Stomach (tissue), 8 donors: ENCODE measurements at regions not wholly inside any gene's neighbourhood (a gene's known extent, or its start where the extent isn't known, plus 50 kb on each side); places are given as distances from the start of the nearest gene placed in this dataset.
A peak's percentile ranks its signal among the peaks of the same experiment; 100 is the strongest.

Experiments used
- DNase-seq, 2 donors: peaks; one replicate each; pipeline versions ENCODE4 v3.0.0 to v3.0.0-alpha.2; 2013 to 2019
- H3K27ac ChIP-seq, 5 donors: fragments of 200-600 bp in 4 of 5; sonication (generic) in 4 of 5; one replicate each; pipeline ENCODE4 v1.5.1; 2013 to 2019; ENCODE audit warnings: mild to moderate bottlenecking in 1 of 5, moderate library complexity in 1 of 5
- H3K27me3 ChIP-seq, 3 donors: fragments of 200-600 bp; sonication (generic); one replicate each; pipeline ENCODE4 v1.5.1; 2017 to 2019; ENCODE audit warnings: mixed run types in 1 of 3
- H3K36me3 ChIP-seq, 4 donors: fragments of 200-600 bp; sonication (generic); 1 replicate in 3 of 4; 2 replicates in 1 of 4; pipeline ENCODE4 v1.5.1; 2016 to 2019
- H3K4me1 ChIP-seq, 4 donors: fragments of 200-600 bp; sonication (generic); one replicate each; pipeline ENCODE4 v1.5.1; 2016 to 2019
- H3K4me3 ChIP-seq, 4 donors: fragments of 200-600 bp; sonication (generic) in 3 of 4; one replicate each; pipeline ENCODE4 v1.5.1; 2016 to 2019; ENCODE audit warnings: mild to moderate bottlenecking in 1 of 4
- H3K9me3 ChIP-seq, 4 donors: fragments of 200-600 bp; sonication (generic); one replicate each; pipeline ENCODE4 v1.5.1; 2016 to 2019
- CTCF ChIP-seq, 7 experiments: fragments of 450-650 bp in 4 of 7; fragments of 200-600 bp in 3 of 7; sonication (generic) in 3 of 7; IDR thresholded peaks; one replicate each; pipeline ENCODE4 v1.5.1; 2016 to 2019; ENCODE audit warnings: antibody characterized with exemption in 7 of 7, control low read depth in 2 of 7, mild to moderate bottlenecking in 1 of 7
- EP300 ChIP-seq: sonication (generic); formaldehyde crosslinking; IDR thresholded peaks from one replicate; pipeline ENCODE4 v1.6.1; 2017; ENCODE audit warnings: antibody characterized with exemption
- POLR2A ChIP-seq, 4 donors: fragments of 450-650 bp; IDR thresholded peaks; one replicate each; pipeline ENCODE4 v1.6.1; 2016; ENCODE audit warnings: antibody characterized with exemption in 4 of 4, control low read depth in 2 of 4, mild to moderate bottlenecking in 1 of 4, moderate library complexity in 1 of 4
- POLR2AphosphoS5 ChIP-seq, 3 donors: sonication (generic); formaldehyde crosslinking; IDR thresholded peaks; one replicate each; pipeline ENCODE4 v1.6.1; 2016; ENCODE audit warnings: antibody characterized with exemption in 3 of 3
- WGBS, 5 donors: extraction: QIAGEN DNeasy Blood & Tissue Kit in 3 of 5; methylation state at CpG; one replicate each; pipeline versions ENCODE4 v1.1.5 to v1.1.7; 2013 to 2018; 5-methylcytosine and 5-hydroxymethylcytosine counted together
- intact Hi-C: fragments of 100-400 bp; cut with DNase I; formaldehyde crosslinking; loops from one replicate; pipeline ENCODE4 v1.15.1; 2023; ENCODE audit warnings: low total_unique reads
- donor health status: healthy with polysubstance abuse.
- donor health status: Bipolar disorder and iron deficiency.
- donor health status: healthy.

- intact Hi-C loops, result no loop called here
- H3K27me3 ChIP-seq, result no peaks in the 10 kb centered on the region
- TF ChIP-seq POLR2AphosphoS5 (IDR thresholded peaks at IDR 0.05), result no peak
- TF ChIP-seq EP300, result no peak
- no peak for TF ChIP-seq POLR2A (IDR thresholded peaks at IDR 0.05)
- TF ChIP-seq CTCF (IDR thresholded peaks at IDR 0.05), result no peak
- H3K4me3 ChIP-seq, result no peak overlapping the region
- WGBS, 5 donors, result 43 to 62% (median 53%) methylated on average over 2 of the region's 2 CpGs
- DNase-seq, result no peak
- no peaks in the 10 kb centered on the region for H3K36me3 ChIP-seq
- peaks cover 0 to 6% (median 0%) of the 10 kb centered on the region in 4 donors for H3K4me1 ChIP-seq
- no peaks in the 10 kb centered on the region for H3K9me3 ChIP-seq
- H3K27ac ChIP-seq, result no peak overlapping the region
These were observed 1283.5 kb upstream of the TENM4 start for GRCh38 chr11:80724366-80724765.

GRCh38 chr11:80722629-80723028 is 1281.8 kb upstream of the TENM4 start:
- no peak overlapping the region for H3K27ac ChIP-seq
- no peak overlapping the region for H3K4me3 ChIP-seq
- H3K36me3 ChIP-seq, result no peaks in the 10 kb centered on the region
- WGBS, 5 donors, result 74 to 93% (median 86%) methylated on average over 1 of the region's 1 CpG
- peaks cover 0 to 4% (median 0%) of the 10 kb centered on the region in 4 donors for H3K4me1 ChIP-seq
- peak in 1 of 2 donors; percentile 50 for DNase-seq
- intact Hi-C loops, result no loop called here
- no peak for TF ChIP-seq EP300
- TF ChIP-seq POLR2A (IDR thresholded peaks at IDR 0.05), result no peak
- TF ChIP-seq POLR2AphosphoS5 (IDR thresholded peaks at IDR 0.05), result no peak
- no peak for TF ChIP-seq CTCF (IDR thresholded peaks at IDR 0.05)
- H3K9me3 ChIP-seq, result no peaks in the 10 kb centered on the region
- H3K27me3 ChIP-seq, result no peaks in the 10 kb centered on the region

GRCh38 chr11:80720295-80720694 is 1279.5 kb upstream of the TENM4 start:
- intact Hi-C loops, result no loop called here
- DNase-seq, result no peak
- WGBS, 5 donors, result 49 to 60% (median 53%) methylated on average over 4 of the region's 4 CpGs
- Histone ChIP-seq H3K27me3 (no peaks in the 10 kb centered on the region), H3K4me1 (no peaks in the 10 kb centered on the region), H3K27ac (no peak overlapping the region), H3K9me3 (no peaks in the 10 kb centered on the region), H3K36me3 (no peaks in the 10 kb centered on the region), H3K4me3 (no peak overlapping the region)
- no peak for TF ChIP-seq POLR2AphosphoS5 (IDR thresholded peaks at IDR 0.05)
- no peak for TF ChIP-seq POLR2A (IDR thresholded peaks at IDR 0.05)
- TF ChIP-seq EP300, result no peak
- no peak for TF ChIP-seq CTCF (IDR thresholded peaks at IDR 0.05)

GRCh38 chr11:80719292-80719646 is 1278.4 kb upstream of the TENM4 start:
- H3K36me3 ChIP-seq, result no peaks in the 10 kb centered on the region
- no peaks in the 10 kb centered on the region for H3K9me3 ChIP-seq
- H3K4me3 ChIP-seq, result no peak overlapping the region
- DNase-seq, result no peak
- no peak overlapping the region for H3K27ac ChIP-seq
- no peaks in the 10 kb centered on the region for H3K4me1 ChIP-seq
- intact Hi-C loops, result no loop called here
- no peaks in the 10 kb centered on the region for H3K27me3 ChIP-seq
- TF ChIP-seq EP300 (no peak), CTCF (IDR thresholded peaks at IDR 0.05) (no peak), POLR2A (IDR thresholded peaks at IDR 0.05) (no peak), POLR2AphosphoS5 (IDR thresholded peaks at IDR 0.05) (no peak)
